ENCODE measurements at regions not wholly inside any gene's neighbourhood (a gene's known extent, or its start where the extent isn't known, plus 50 kb on each side); places are given as distances from the start of the nearest gene placed in this dataset.
"Not testable (repeated sequence)": the region's sequence is repeated elsewhere in the genome, so short reads cannot be mapped to it uniquely, and the experiment has no call there.

- H3K4me1 Mint-ChIP-seq (ENCODE audit: low read depth); H3K36me3 Mint-ChIP-seq (ENCODE audit: low read depth); POLR2A ChIA-PET; ATAC-seq; DNase-seq; CTCF ChIA-PET; H3K4me3 Mint-ChIP-seq; H3K27me3 Mint-ChIP-seq (ENCODE audit: low read depth); H3K27ac Mint-ChIP-seq: not testable (repeated sequence)
- H3K9me3 Mint-ChIP-seq (ENCODE audit: insufficient read depth), result peaks cover 15% of the 10 kb centered on the region
These were observed 489.8 kb upstream of the ZFP42 start for GRCh38 chr4:187505798-187506141.

GRCh38 chr4:187516224-187516623 is 479.3 kb upstream of the ZFP42 start:
- H3K27me3 Mint-ChIP-seq (ENCODE audit: low read depth), result no peaks in the 10 kb centered on the region
- H3K36me3 Mint-ChIP-seq (ENCODE audit: low read depth), result no peaks in the 10 kb centered on the region
- no peaks in the 10 kb centered on the region for H3K4me1 Mint-ChIP-seq (ENCODE audit: low read depth)
- POLR2A ChIA-PET, result no interaction called here
- peaks cover 6% of the 10 kb centered on the region for H3K9me3 Mint-ChIP-seq (ENCODE audit: insufficient read depth)
- no peak for DNase-seq
- no peak overlapping the region for H3K27ac Mint-ChIP-seq
- CTCF ChIA-PET, result no interaction called here
- no peak for ATAC-seq
- no peak overlapping the region for H3K4me3 Mint-ChIP-seq

- H3K9me3 Mint-ChIP-seq (ENCODE audit: insufficient read depth), result peaks cover 24% of the 10 kb centered on the region
- CTCF ChIA-PET, result no interaction called here
- H3K4me3 Mint-ChIP-seq, result no peak overlapping the region
- POLR2A ChIA-PET, result no interaction called here
- no peaks in the 10 kb centered on the region for H3K4me1 Mint-ChIP-seq (ENCODE audit: low read depth)
- ATAC-seq, result no peak
- H3K27ac Mint-ChIP-seq, result no peak overlapping the region
- no peaks in the 10 kb centered on the region for H3K36me3 Mint-ChIP-seq (ENCODE audit: low read depth)
- no peaks in the 10 kb centered on the region for H3K27me3 Mint-ChIP-seq (ENCODE audit: low read depth)
- DNase-seq, result no peak
These were observed 453.9 kb upstream of the ZFP42 start for GRCh38 chr4:187541666-187542065.

- H3K9me3 Mint-ChIP-seq (ENCODE audit: insufficient read depth), result peaks cover 23% of the 10 kb centered on the region
- no peaks in the 10 kb centered on the region for H3K27me3 Mint-ChIP-seq (ENCODE audit: low read depth)
- POLR2A ChIA-PET, result no interaction called here
- H3K4me1 Mint-ChIP-seq (ENCODE audit: low read depth), result no peaks in the 10 kb centered on the region
- CTCF ChIA-PET, result no interaction called here
- ATAC-seq (no peak), DNase-seq (no peak)
- no peaks in the 10 kb centered on the region for H3K36me3 Mint-ChIP-seq (ENCODE audit: low read depth)
- no peak overlapping the region for H3K27ac Mint-ChIP-seq
- no peak overlapping the region for H3K4me3 Mint-ChIP-seq
These were observed 451.0 kb upstream of the ZFP42 start for GRCh38 chr4:187544461-187545053.

GRCh38 chr4:187547316-187547715 is 448.3 kb upstream of the ZFP42 start:
- ChIA-PET CTCF (no interaction called here), POLR2A (no interaction called here)
- Mint-ChIP-seq H3K36me3 (ENCODE audit: low read depth) (no peaks in the 10 kb centered on the region), H3K4me1 (ENCODE audit: low read depth) (no peaks in the 10 kb centered on the region), H3K27ac (no peak overlapping the region), H3K27me3 (ENCODE audit: low read depth) (no peaks in the 10 kb centered on the region), H3K9me3 (ENCODE audit: insufficient read depth) (peaks cover 19% of the 10 kb centered on the region), H3K4me3 (no peak overlapping the region)
- ATAC-seq (no peak), DNase-seq (no peak)

GRCh38 chr4:187550256-187550950 is 445.2 kb upstream of the ZFP42 start:
- no peaks in the 10 kb centered on the region for H3K4me1 Mint-ChIP-seq (ENCODE audit: low read depth)
- ChIA-PET CTCF (no interaction called here), POLR2A (no interaction called here)
- H3K4me3 Mint-ChIP-seq, result no peak overlapping the region
- DNase-seq (no peak), ATAC-seq (no peak)
- no peaks in the 10 kb centered on the region for H3K36me3 Mint-ChIP-seq (ENCODE audit: low read depth)
- H3K27me3 Mint-ChIP-seq (ENCODE audit: low read depth), result no peaks in the 10 kb centered on the region
- H3K27ac Mint-ChIP-seq, result no peak overlapping the region
- H3K9me3 Mint-ChIP-seq (ENCODE audit: insufficient read depth), result peaks cover 20% of the 10 kb centered on the region

GRCh38 chr4:187552781-187553180 is 442.8 kb upstream of the ZFP42 start:
- DNase-seq, result no peak
- Mint-ChIP-seq H3K4me3 (no peak overlapping the region), H3K27me3 (ENCODE audit: low read depth) (no peaks in the 10 kb centered on the region), H3K36me3 (ENCODE audit: low read depth) (no peaks in the 10 kb centered on the region), H3K9me3 (ENCODE audit: insufficient read depth) (peaks cover 20% of the 10 kb centered on the region), H3K4me1 (ENCODE audit: low read depth) (no peaks in the 10 kb centered on the region), H3K27ac (no peak overlapping the region)
- POLR2A ChIA-PET, result no interaction called here
- CTCF ChIA-PET, result no interaction called here
- no peak for ATAC-seq

- POLR2A ChIA-PET, result no interaction called here
- H3K36me3 Mint-ChIP-seq (ENCODE audit: low read depth), result no peaks in the 10 kb centered on the region
- CTCF ChIA-PET, result no interaction called here
- no peaks in the 10 kb centered on the region for H3K27me3 Mint-ChIP-seq (ENCODE audit: low read depth)
- ATAC-seq, result no peak
- H3K4me1 Mint-ChIP-seq (ENCODE audit: low read depth), result no peaks in the 10 kb centered on the region
- peaks cover 10% of the 10 kb centered on the region for H3K9me3 Mint-ChIP-seq (ENCODE audit: insufficient read depth)
- H3K27ac Mint-ChIP-seq, result no peak overlapping the region
- H3K4me3 Mint-ChIP-seq, result no peak overlapping the region
- no peak for DNase-seq
These were observed 440.4 kb upstream of the ZFP42 start for GRCh38 chr4:187555174-187555573.

GRCh38 chr4:187558391-187558790 is 437.2 kb upstream of the ZFP42 start:
- ChIA-PET POLR2A (no interaction called here), CTCF (no interaction called here)
- no peak overlapping the region for H3K27ac Mint-ChIP-seq
- DNase-seq (no peak), ATAC-seq (no peak)
- no peaks in the 10 kb centered on the region for H3K27me3 Mint-ChIP-seq (ENCODE audit: low read depth)
- H3K36me3 Mint-ChIP-seq (ENCODE audit: low read depth), result no peaks in the 10 kb centered on the region
- H3K4me1 Mint-ChIP-seq (ENCODE audit: low read depth), result no peaks in the 10 kb centered on the region
- H3K9me3 Mint-ChIP-seq (ENCODE audit: insufficient read depth), result peaks cover 8% of the 10 kb centered on the region
- H3K4me3 Mint-ChIP-seq, result no peak overlapping the region

- peaks cover 15% of the 10 kb centered on the region for H3K9me3 Mint-ChIP-seq (ENCODE audit: insufficient read depth)
- ATAC-seq (no peak), DNase-seq (no peak)
- no peaks in the 10 kb centered on the region for H3K36me3 Mint-ChIP-seq (ENCODE audit: low read depth)
- no peak overlapping the region for H3K4me3 Mint-ChIP-seq
- H3K27me3 Mint-ChIP-seq (ENCODE audit: low read depth), result no peaks in the 10 kb centered on the region
- CTCF ChIA-PET, result no interaction called here
- POLR2A ChIA-PET, result no interaction called here
- H3K4me1 Mint-ChIP-seq (ENCODE audit: low read depth), result no peaks in the 10 kb centered on the region
- no peak overlapping the region for H3K27ac Mint-ChIP-seq
These were observed 433.2 kb upstream of the ZFP42 start for GRCh38 chr4:187562345-187562744.

- Mint-ChIP-seq H3K36me3 (ENCODE audit: low read depth) (no peaks in the 10 kb centered on the region), H3K27ac (no peak overlapping the region), H3K9me3 (ENCODE audit: insufficient read depth) (peaks cover 12% of the 10 kb centered on the region), H3K4me3 (no peak overlapping the region), H3K27me3 (ENCODE audit: low read depth) (no peaks in the 10 kb centered on the region), H3K4me1 (ENCODE audit: low read depth) (no peaks in the 10 kb centered on the region)
- DNase-seq (no peak), ATAC-seq (no peak)
- ChIA-PET POLR2A (no interaction called here), CTCF (no interaction called here)
These were observed 430.2 kb upstream of the ZFP42 start for GRCh38 chr4:187565416-187565815.

- Mint-ChIP-seq H3K36me3 (ENCODE audit: low read depth) (no peaks in the 10 kb centered on the region), H3K9me3 (ENCODE audit: insufficient read depth) (peaks cover 21% of the 10 kb centered on the region), H3K27ac (no peak overlapping the region), H3K27me3 (ENCODE audit: low read depth) (no peaks in the 10 kb centered on the region), H3K4me3 (no peak overlapping the region), H3K4me1 (ENCODE audit: low read depth) (no peaks in the 10 kb centered on the region)
- DNase-seq (no peak), ATAC-seq (no peak)
- ChIA-PET CTCF (no interaction called here), POLR2A (no interaction called here)
These were observed 425.7 kb upstream of the ZFP42 start for GRCh38 chr4:187569871-187570270.

- ATAC-seq (no peak), DNase-seq (no peak)
- ChIA-PET POLR2A (no interaction called here), CTCF (no interaction called here)
- Mint-ChIP-seq H3K4me1 (ENCODE audit: low read depth) (no peaks in the 10 kb centered on the region), H3K9me3 (ENCODE audit: insufficient read depth) (peaks cover 12% of the 10 kb centered on the region), H3K36me3 (ENCODE audit: low read depth) (no peaks in the 10 kb centered on the region), H3K4me3 (no peak overlapping the region), H3K27ac (no peak overlapping the region), H3K27me3 (ENCODE audit: low read depth) (no peaks in the 10 kb centered on the region)
These were observed 419.9 kb upstream of the ZFP42 start for GRCh38 chr4:187575706-187576105.
